Fibroblast of lung (primary cell): ENCODE measurements at regions not wholly inside any gene's neighbourhood (a gene's known extent, or its start where the extent isn't known, plus 50 kb on each side); places are given as distances from the start of the nearest gene placed in this dataset.

Experiments used
- CTCF ChIP-seq, 2 donors: IDR thresholded peaks in 1 of 2; conservative IDR thresholded peaks in 1 of 2; 1 replicate in 1 of 2; 2 replicates in 1 of 2; pipeline ENCODE4 v1.5.1; 2011 to 2012; ENCODE audit warnings: low read length in 2 of 2, control low read depth in 1 of 2, inconsistent platforms in 1 of 2, low read depth in 1 of 2, mild to moderate bottlenecking in 1 of 2
- EZH2 ChIP-seq: IDR thresholded peaks from 2 replicates; pipeline ENCODE4 v1.5.1; 2012; ENCODE audit warnings: low read length, control low read depth, mild to moderate bottlenecking; ENCODE audit errors: missing control alignments

DNA sequence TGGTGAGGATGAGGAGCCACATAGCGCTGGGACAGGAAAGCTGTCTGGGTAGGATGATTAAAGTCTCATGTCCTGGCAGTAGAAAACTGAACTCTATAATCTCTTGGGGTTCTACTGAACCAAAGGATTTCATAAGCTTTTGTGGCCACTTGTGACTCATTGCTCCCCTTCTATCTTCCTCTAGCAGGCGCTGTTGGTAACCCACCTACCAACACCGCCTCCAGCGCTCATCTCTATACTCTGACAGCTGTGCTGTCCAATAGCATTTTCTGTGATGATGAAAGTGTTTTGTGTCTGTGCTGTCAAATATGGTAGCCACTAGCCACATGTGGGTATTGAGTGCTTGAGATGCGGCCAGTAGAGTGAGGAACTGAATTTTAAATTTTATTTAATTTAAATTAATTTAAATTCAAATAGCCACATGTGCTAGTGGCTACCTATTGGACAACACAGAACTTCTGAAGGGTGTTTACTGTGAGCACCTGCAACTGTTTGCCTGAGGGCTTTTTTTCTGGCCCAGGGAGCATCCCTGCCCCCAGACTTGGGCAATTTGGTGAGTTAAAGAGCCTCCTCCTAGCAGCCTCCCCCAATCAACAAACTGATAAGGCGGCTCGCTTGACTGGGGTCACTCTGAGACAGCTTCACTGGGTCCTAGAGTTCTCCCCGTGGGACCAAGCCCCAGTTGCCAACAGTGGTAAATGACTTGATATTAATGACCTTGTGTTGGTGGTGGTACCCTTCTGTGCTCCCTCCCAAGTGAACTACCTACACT, 169.2 kb upstream of the ATP6AP2 start:
- TF ChIP-seq CTCF (conservative IDR thresholded peaks at IDR 0.05 in 1 of 2, IDR thresholded peaks at IDR 0.05 in 1 of 2; ENCODE audit: low read depth in 1 of 2, low read length in 2 of 2) (no peak), EZH2 (no peak)
